ENCODE measurements at regions not wholly inside any gene's neighbourhood (a gene's known extent, or its start where the extent isn't known, plus 50 kb on each side); places are given as distances from the start of the nearest gene placed in this dataset.

DNA sequence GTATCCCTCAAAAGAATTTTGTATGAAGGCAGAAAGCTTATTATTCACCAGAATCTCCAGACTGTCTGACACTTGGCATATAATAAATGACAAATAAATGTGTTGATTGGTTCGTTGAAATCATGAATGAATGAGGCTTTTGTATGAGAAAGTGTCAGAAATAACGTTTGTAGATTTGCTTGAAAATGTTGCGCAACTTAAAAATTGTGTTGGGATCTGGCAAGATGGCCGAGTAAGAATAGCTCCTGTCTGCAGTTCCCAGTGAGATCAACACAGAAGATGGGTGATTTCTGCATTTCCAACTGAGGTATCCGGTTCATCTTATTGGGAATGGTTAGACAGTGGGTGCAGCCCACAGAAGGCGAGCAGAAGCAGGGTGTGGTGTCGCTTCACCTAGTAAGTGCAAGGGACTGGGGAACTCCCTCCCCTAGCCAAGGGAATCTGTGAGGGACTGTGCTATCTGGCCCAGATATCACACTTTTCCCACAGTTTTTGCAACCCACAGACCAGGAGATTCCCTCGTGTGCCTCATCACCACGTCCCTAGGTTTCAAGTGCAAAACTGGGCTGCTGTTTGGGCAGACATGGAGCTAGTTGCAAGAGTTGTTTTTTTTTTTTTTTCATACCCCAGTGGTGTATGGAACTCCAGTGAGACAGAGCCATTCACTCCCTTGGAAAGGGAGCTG, 759.0 kb downstream of the LTN1 start:
- no peak for DNase-seq (ENCODE audit: low read depth)

- DNase-seq (ENCODE audit: low read depth), result no peak
Observed at GRCh38 chr21:28230559-28230958, 762.1 kb downstream of the LTN1 start.

- no peak for DNase-seq (ENCODE audit: low read depth)
Observed at GRCh38 chr21:28229814-28230213, 762.9 kb downstream of the LTN1 start.

- DNase-seq (ENCODE audit: low read depth), result no peak
Observed at GRCh38 chr21:28228636-28228995, 764.1 kb downstream of the LTN1 start.

GRCh38 chr21:28227881-28228635, 764.6 kb downstream of the LTN1 start:
- DNase-seq (ENCODE audit: low read depth), result no peak

GRCh38 chr21:28226563-28226962, 766.1 kb downstream of the LTN1 start:
- no peak for DNase-seq (ENCODE audit: low read depth)

- no peak for DNase-seq (ENCODE audit: low read depth)
Observed at GRCh38 chr21:28224191-28224726, 768.4 kb downstream of the LTN1 start.

- no peak for DNase-seq (ENCODE audit: low read depth)
Observed at GRCh38 chr21:28221984-28222383, 770.7 kb downstream of the LTN1 start.

- DNase-seq (ENCODE audit: low read depth), result no peak
Observed at GRCh38 chr21:28220680-28221079, 772.0 kb downstream of the LTN1 start.

DNA sequence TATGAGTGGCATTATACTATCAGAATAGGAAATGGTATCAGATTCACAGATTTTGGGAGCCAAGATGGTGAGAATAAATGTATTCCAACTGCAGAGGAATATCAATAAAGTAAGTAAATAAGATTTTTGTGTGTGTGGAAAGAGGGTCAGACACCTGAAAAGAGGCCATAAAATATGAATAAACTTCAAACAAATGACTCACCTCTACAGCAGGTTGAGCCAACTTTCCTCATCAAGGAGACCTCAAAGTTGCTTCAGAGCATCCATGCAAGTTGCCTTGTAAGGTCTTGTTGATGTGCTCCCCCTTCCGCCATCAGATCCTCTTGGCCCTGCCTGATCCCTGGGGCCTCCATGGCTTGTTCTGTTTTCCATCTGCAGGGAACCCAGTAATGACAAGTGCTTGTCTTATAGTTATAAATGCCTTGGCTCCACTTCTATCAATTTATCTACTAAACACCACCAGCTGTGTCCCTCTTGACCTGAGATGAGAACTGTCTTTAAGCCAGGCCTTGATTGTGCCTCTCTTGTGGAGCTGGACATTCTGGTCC, 775.6 kb downstream of the LTN1 start:
- no peak for DNase-seq (ENCODE audit: low read depth)

DNA sequence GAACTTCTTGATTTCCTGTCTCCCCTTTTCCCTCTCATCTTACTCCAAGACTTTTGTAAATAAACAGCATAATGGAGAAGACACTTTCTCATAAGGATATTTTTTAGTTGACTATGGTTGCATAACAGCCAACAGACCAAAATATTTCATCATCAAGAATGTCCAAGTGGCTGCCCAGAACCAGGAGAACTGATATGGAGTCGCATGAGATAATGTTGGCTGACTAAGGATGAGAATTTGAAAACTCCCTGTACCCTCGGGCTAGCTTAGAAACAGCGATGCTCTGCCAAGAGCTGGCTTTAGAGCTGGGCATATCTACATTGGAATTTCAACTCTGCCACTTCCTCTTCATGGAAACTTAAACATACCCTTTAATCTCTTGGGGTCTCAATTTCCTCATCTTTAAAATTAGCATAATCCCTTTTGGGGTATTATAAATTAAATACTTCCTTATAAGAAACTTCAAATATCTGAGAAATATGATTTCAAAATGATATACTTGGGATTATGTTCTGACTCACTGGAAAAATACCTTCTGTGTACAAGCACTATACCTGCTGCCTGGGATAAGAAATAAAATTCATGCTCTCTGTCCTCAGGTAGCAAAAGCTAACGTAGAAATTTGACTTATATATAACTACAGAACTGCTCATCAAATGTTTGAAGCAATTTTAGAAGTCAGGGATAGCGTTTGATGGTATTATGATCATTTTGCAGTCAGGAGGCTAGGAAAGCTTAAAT, 777.3 kb downstream of the LTN1 start:
- DNase-seq (ENCODE audit: low read depth), result no peak

DNA sequence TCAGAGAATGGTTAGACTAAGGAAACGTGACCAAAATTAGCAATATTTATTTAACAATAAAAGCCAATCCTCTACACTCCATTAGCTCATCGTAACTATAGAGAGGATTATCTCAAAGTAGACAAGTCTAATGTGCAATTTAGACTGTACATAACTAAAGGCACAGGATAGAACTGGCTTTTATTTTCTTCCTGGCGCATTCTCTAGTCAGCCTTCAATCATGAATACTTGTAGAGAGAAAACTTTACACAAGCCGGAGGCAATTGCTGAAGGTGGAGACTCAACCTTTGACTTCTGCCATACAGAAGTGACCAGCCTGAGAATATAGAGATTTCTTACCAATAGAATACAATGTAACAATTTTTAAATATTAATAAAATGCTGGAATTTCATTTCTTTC, 777.9 kb downstream of the LTN1 start:
- DNase-seq (ENCODE audit: low read depth), result no peak

- DNase-seq (ENCODE audit: low read depth), result no peak
Observed at GRCh38 chr21:28213261-28213660, 779.4 kb downstream of the LTN1 start.

DNA sequence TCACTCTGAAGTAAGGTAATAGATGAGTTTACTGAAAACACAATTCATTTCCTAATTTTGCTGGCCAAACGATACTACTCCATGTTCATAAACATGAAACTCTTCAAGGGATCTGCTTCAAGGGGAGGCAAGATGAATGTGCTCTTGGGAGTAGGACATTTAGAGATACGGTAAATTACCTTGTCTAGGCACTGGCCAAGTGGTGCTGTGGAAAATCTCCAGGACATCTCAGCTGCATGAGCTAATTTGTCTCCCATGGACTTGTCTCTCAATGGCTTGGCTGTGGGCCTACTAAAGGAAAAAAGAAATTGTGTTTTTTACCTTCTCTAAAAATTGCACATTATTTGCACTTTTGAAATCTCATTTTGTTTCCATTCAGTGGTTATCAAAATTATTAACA, 780.6 kb downstream of the LTN1 start:
- no peak for DNase-seq (ENCODE audit: low read depth)

- no peak for DNase-seq (ENCODE audit: low read depth)
Observed at GRCh38 chr21:28207436-28208173, 785.1 kb downstream of the LTN1 start.

- DNase-seq (ENCODE audit: low read depth), result no peak
Observed at GRCh38 chr21:28200726-28201125, 792.0 kb downstream of the LTN1 start.

- no peak for DNase-seq (ENCODE audit: low read depth)
Observed at GRCh38 chr21:28196981-28197380, 795.7 kb downstream of the LTN1 start.

DNA sequence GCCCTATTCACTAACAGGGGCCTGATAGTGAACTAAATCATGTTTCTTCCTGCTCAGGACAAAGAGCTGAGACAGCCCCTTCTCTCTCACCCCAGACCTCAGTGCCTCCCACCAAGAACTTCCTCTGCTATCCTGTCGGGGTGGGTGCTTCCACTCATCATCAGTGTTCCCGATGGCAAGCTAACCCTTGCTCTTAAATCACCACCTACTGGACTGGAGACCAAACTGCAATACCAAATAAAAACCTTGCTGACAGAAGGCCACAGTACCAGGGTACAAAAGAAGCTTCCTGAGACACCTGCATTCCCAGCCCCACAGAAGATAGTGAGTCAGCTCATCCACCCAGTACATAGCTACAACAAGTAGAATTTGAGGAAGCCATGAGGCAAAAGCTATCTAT, 799.5 kb downstream of the LTN1 start:
- no peak for DNase-seq (ENCODE audit: low read depth)

GRCh38 chr21:28186604-28187003, 806.1 kb downstream of the LTN1 start:
- no peak for DNase-seq (ENCODE audit: low read depth)

- no peak for DNase-seq (ENCODE audit: low read depth)
Observed at GRCh38 chr21:28181730-28182129, 810.9 kb downstream of the LTN1 start.

DNA sequence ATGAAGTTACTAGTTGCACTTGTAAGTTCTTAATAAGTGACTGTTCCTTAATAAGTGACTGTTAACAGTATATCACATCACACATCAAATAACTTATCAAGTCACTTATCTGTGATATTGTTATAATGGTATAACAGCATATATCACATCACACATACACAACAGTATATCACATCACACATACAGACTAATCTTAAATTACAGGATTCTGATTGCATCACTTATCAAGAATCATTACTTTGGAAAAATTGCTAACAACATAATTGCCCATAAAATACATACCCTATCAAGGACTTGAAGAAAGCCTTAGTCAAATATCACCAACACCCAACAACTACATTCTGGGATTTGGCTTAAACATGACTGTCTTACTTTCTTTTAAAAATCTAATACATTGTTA, 813.5 kb downstream of the LTN1 start:
- DNase-seq (ENCODE audit: low read depth), result no peak

- DNase-seq (ENCODE audit: low read depth), result no peak
Observed at GRCh38 chr21:28177124-28177523, 815.6 kb downstream of the LTN1 start.
